ENCODE measurements at regions not wholly inside any gene's neighbourhood (a gene's known extent, or its start where the extent isn't known, plus 50 kb on each side); places are given as distances from the start of the nearest gene placed in this dataset.

GRCh38 chr5:1702318-1702717 is 97.3 kb downstream of the MRPL36 start:
- Histone ChIP-seq H3K36me3 (ENCODE audit: control insufficient read depth, insufficient read depth, low read length) (no peaks in the 10 kb centered on the region), H3K4me3 (ENCODE audit: low read depth, low read length) (no peak overlapping the region), H3K27me3 (ENCODE audit: control insufficient read depth, insufficient read depth, low read length) (peaks cover 4% of the 10 kb centered on the region)
- DNase-seq (ENCODE audit: low read depth), result no peak
- TF ChIP-seq, protein P1, sequence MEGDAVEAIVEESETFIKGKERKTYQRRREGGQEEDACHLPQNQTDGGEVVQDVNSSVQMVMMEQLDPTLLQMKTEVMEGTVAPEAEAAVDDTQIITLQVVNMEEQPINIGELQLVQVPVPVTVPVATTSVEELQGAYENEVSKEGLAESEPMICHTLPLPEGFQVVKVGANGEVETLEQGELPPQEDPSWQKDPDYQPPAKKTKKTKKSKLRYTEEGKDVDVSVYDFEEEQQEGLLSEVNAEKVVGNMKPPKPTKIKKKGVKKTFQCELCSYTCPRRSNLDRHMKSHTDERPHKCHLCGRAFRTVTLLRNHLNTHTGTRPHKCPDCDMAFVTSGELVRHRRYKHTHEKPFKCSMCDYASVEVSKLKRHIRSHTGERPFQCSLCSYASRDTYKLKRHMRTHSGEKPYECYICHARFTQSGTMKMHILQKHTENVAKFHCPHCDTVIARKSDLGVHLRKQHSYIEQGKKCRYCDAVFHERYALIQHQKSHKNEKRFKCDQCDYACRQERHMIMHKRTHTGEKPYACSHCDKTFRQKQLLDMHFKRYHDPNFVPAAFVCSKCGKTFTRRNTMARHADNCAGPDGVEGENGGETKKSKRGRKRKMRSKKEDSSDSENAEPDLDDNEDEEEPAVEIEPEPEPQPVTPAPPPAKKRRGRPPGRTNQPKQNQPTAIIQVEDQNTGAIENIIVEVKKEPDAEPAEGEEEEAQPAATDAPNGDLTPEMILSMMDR (IDR thresholded peaks at IDR 0.05; ENCODE audit: insufficient read depth, low read length, poor library complexity, severe bottlenecking), result no peak

DNA sequence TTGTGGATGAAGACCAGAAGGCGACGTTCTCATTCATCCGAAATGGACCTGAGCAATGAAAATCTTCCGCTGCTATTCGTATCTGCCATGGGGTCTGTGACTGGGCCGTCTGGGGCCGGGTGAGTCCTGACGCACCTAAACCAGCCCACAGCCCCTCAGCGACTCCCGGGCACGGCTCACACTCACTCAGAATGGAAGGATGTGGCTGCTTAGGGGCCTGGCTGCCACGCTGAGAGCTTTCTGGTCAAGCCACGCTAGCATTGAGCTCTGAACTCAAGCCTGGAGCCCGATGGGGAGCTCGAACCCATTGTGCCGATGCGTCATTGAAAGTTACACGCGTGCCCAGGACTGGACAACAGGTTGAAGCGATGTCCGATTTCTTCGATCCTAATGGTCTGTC is 97.8 kb downstream of the MRPL36 start:
- H3K4me3 ChIP-seq (ENCODE audit: low read depth, low read length), result no peak overlapping the region
- peaks cover 1% of the 10 kb centered on the region for H3K27me3 ChIP-seq (ENCODE audit: control insufficient read depth, insufficient read depth, low read length)
- TF ChIP-seq, protein P1 (IDR thresholded peaks at IDR 0.05; ENCODE audit: insufficient read depth, low read length, poor library complexity, severe bottlenecking), result no peak
- no peak for DNase-seq (ENCODE audit: low read depth)
- H3K36me3 ChIP-seq (ENCODE audit: control insufficient read depth, insufficient read depth, low read length), result no peaks in the 10 kb centered on the region

- TF ChIP-seq, protein P1 (IDR thresholded peaks at IDR 0.05; ENCODE audit: insufficient read depth, low read length, poor library complexity, severe bottlenecking), result no peak
Measured at GRCh38 chr5:1701216-1701864, 98.3 kb downstream of the MRPL36 start.

GRCh38 chr5:1699394-1699793 is 100.2 kb downstream of the MRPL36 start:
- DNase-seq (ENCODE audit: low read depth), result no peak
- no peaks in the 10 kb centered on the region for H3K27me3 ChIP-seq (ENCODE audit: control insufficient read depth, insufficient read depth, low read length)
- TF ChIP-seq, protein P1 (IDR thresholded peaks at IDR 0.05; ENCODE audit: insufficient read depth, low read length, poor library complexity, severe bottlenecking), result no peak
- no peaks in the 10 kb centered on the region for H3K36me3 ChIP-seq (ENCODE audit: control insufficient read depth, insufficient read depth, low read length)
- H3K4me3 ChIP-seq (ENCODE audit: low read depth, low read length), result no peak overlapping the region

More at GRCh38 chr5:1701216-1701864, 98.3 kb downstream of the MRPL36 start:
- DNase-seq (ENCODE audit: low read depth), result no peak
- H3K27me3 ChIP-seq (ENCODE audit: control insufficient read depth, insufficient read depth, low read length), result no peaks in the 10 kb centered on the region
- H3K36me3 ChIP-seq (ENCODE audit: control insufficient read depth, insufficient read depth, low read length), result no peaks in the 10 kb centered on the region
- H3K4me3 ChIP-seq (ENCODE audit: low read depth, low read length), result no peak overlapping the region

DNA sequence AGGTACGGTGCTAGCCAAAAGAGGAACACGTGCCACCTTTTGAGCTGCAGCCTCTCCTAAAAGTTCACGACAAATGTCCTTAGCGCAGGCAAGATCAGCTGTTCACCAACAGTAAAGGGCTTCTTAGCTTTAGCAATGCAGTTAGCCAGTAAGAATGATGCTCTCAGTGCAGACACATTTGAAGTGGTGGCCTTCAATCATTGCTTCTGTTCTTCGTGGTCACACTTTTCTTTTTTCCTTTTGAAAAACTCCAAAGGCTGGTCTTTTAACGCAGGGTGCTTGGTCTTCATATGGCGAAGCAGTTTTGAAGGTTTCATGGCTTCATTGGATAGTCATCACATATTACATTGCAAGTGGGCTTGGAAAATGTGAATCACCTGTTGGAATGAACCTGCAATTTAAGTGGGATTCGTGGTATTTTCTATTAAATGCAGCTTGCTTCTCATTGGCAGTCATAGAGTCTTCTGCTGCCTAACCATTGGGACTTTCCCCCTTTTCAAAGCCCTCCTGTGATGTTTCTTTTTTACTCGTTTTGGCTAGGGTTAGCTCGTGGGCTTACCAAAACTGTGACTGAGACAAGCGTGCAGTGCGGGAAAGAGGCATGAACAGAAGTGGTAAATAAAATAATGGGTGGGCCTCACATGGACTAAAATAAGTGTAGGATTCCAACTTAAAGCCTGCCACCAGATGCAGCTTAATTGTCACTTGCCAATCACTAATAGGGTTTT is 100.9 kb downstream of the MRPL36 start:
- TF ChIP-seq, protein P1 (IDR thresholded peaks at IDR 0.05; ENCODE audit: insufficient read depth, low read length, poor library complexity, severe bottlenecking), result no peak
- no peak for DNase-seq (ENCODE audit: low read depth)
- no peaks in the 10 kb centered on the region for H3K27me3 ChIP-seq (ENCODE audit: control insufficient read depth, insufficient read depth, low read length)
- no peak overlapping the region for H3K4me3 ChIP-seq (ENCODE audit: low read depth, low read length)
- no peaks in the 10 kb centered on the region for H3K36me3 ChIP-seq (ENCODE audit: control insufficient read depth, insufficient read depth, low read length)

Data from kidney epithelial cell (primary cell).